ENCODE measurements at regions not wholly inside any gene's neighbourhood (a gene's known extent, or its start where the extent isn't known, plus 50 kb on each side); places are given as distances from the start of the nearest gene placed in this dataset.

- CTCF ChIA-PET, result no interaction called here
- H3K4me3 ChIP-seq (ENCODE audit: low read depth, low read length), result no peak overlapping the region
- DNase-seq (ENCODE audit: low read depth, low spot score), result no peak
- TF ChIP-seq CTCF (IDR thresholded peaks at IDR 0.05; ENCODE audit: insufficient read depth, low read length, missing control alignments), result no peak
- POLR2A ChIA-PET, result no interaction called here
These were observed 432.7 kb downstream of the ZIC3 start for GRCh38 chrX:137998619-137999018.

- no peak for TF ChIP-seq CTCF (IDR thresholded peaks at IDR 0.05; ENCODE audit: insufficient read depth, low read length, missing control alignments)
- no peak overlapping the region for H3K4me3 ChIP-seq (ENCODE audit: low read depth, low read length)
- DNase-seq (ENCODE audit: low read depth, low spot score), result no peak
- POLR2A ChIA-PET, result no interaction called here
- CTCF ChIA-PET, result no interaction called here
These were observed 433.1 kb downstream of the ZIC3 start for GRCh38 chrX:137999071-137999470.

- DNase-seq (ENCODE audit: low read depth, low spot score), result no peak
- no peak overlapping the region for H3K4me3 ChIP-seq (ENCODE audit: low read depth, low read length)
- ChIA-PET POLR2A (no interaction called here), CTCF (no interaction called here)
- no peak for TF ChIP-seq CTCF (IDR thresholded peaks at IDR 0.05; ENCODE audit: insufficient read depth, low read length, missing control alignments)
These were observed 433.6 kb downstream of the ZIC3 start for GRCh38 chrX:137999552-137999951.

- no peak for TF ChIP-seq CTCF (IDR thresholded peaks at IDR 0.05; ENCODE audit: insufficient read depth, low read length, missing control alignments)
- POLR2A ChIA-PET, result no interaction called here
- CTCF ChIA-PET, result no interaction called here
- DNase-seq (ENCODE audit: low read depth, low spot score), result no peak
- H3K4me3 ChIP-seq (ENCODE audit: low read depth, low read length), result no peak overlapping the region
These were observed 435.3 kb downstream of the ZIC3 start for GRCh38 chrX:138001226-138001625.

GRCh38 chrX:138006180-138006579 lies 440.3 kb downstream of the ZIC3 start:
- H3K4me3 ChIP-seq (ENCODE audit: low read depth, low read length), result no peak overlapping the region
- no peak for TF ChIP-seq CTCF (IDR thresholded peaks at IDR 0.05; ENCODE audit: insufficient read depth, low read length, missing control alignments)
- DNase-seq (ENCODE audit: low read depth, low spot score), result no peak
- POLR2A ChIA-PET, result no interaction called here
- CTCF ChIA-PET, result no interaction called here

- ChIA-PET CTCF (no interaction called here), POLR2A (no interaction called here)
- no peak for DNase-seq (ENCODE audit: low read depth, low spot score)
- H3K4me3 ChIP-seq (ENCODE audit: low read depth, low read length), result no peak overlapping the region
- no peak for TF ChIP-seq CTCF (IDR thresholded peaks at IDR 0.05; ENCODE audit: insufficient read depth, low read length, missing control alignments)
These were observed 442.4 kb downstream of the ZIC3 start for GRCh38 chrX:138008281-138008680.

All from AG04449 (cell line).